HCT116 (cell line): ENCODE measurements at regions not wholly inside any gene's neighbourhood (a gene's known extent, or its start where the extent isn't known, plus 50 kb on each side); places are given as distances from the start of the nearest gene placed in this dataset.

ENCODE experiments used
- ATAC-seq: fragments of 200-7000 bp; cut with Tn5 transposase; 2 replicates; pipeline ENCODE4 v1.9.1; 2020; ENCODE audit warnings: mild to moderate bottlenecking, moderate library complexity
- BruUV-seq: library from RNA; stranded (reverse); fragments of 400-500 nt; replicated peaks from 2 replicates; lab custom pipeline; 2021; lab: Mats Ljungman, UMichigan
- CTCF ChIA-PET: fragments of 300-600 bp; sonication (Branson Sonifier 250); formaldehyde crosslinking; loops from one replicate; lab custom pipeline; 2021; ENCODE audit warnings: antibody characterized with exemption; lab: Charles Lee
- POLR2A ChIA-PET: fragments of 300-600, 350-600 bp; sonication (Branson Sonifier 250); formaldehyde crosslinking; loops from one replicate; lab custom pipeline; 2021; ENCODE audit warnings: antibody characterized with exemption; lab: Charles Lee
- RAD21 ChIA-PET, 2 experiments: fragments of 300-600 bp; sonication (Branson Sonifier 250); formaldehyde crosslinking; loops; one replicate each; lab custom pipeline; 2023; ENCODE audit warnings: low total read pairs in 2 of 2; ENCODE audit not compliant: uncharacterized antibody in 2 of 2, unreplicated experiment in 2 of 2, low non-redundant PET in 1 of 2; lab: Charles Lee
- DNase-seq: peaks from one replicate; pipeline ENCODE4 v3.0.0-alpha.2; 2010; ENCODE audit warnings: low read depth, low spot score
- H2AFZ ChIP-seq: fragments of 200-600 bp; shearing (Covaris generic), sonication (generic); 2 replicates; pipeline ENCODE4 v1.6.1; 2017; ENCODE audit warnings: low read depth, mixed run types, mixed read lengths, antibody characterized with exemption, low read length; ENCODE audit not compliant: poor library complexity, severe bottlenecking
- H3K27ac ChIP-seq: 2 replicates; pipeline ENCODE4 v1.5.1; 2012; ENCODE audit warnings: low read depth, low read length
- H3K27me3 ChIP-seq: fragments of 200-600 bp; sonication (generic); 2 replicates; pipeline ENCODE4 v1.6.1; 2016; ENCODE audit warnings: mixed run types, low read length, mixed read lengths; ENCODE audit not compliant: insufficient read depth
- H3K36me3 ChIP-seq, 2 experiments: fragments of 200-500 bp in 1 of 2; fragments of 200-600 bp in 1 of 2; sonication (Bioruptor generic) in 1 of 2; sonication (generic) in 1 of 2; 2 replicates each; pipeline versions ENCODE4 v1.5.1 to v1.6.1; 2014 to 2016; ENCODE audit warnings: low read length in 2 of 2, inconsistent platforms in 1 of 2, mixed read lengths in 1 of 2, mixed run types in 1 of 2; ENCODE audit not compliant: insufficient read depth in 2 of 2, control insufficient read depth in 1 of 2
- H3K4me1 ChIP-seq, 2 experiments: fragments of 200-600 bp in 1 of 2; sonication (generic) in 1 of 2; 2 replicates each; pipeline versions ENCODE4 v1.5.1 to v1.6.1; 2012 to 2017; ENCODE audit warnings: low read length in 2 of 2, inconsistent platforms in 1 of 2, mild to moderate bottlenecking in 1 of 2, mixed read lengths in 1 of 2, mixed run types in 1 of 2, moderate library complexity in 1 of 2; ENCODE audit not compliant: insufficient read depth in 2 of 2, control insufficient read depth in 1 of 2
- H3K4me2 ChIP-seq: fragments of 200-600 bp; sonication (generic); 2 replicates; pipeline ENCODE4 v1.6.1; 2017; ENCODE audit warnings: mixed run types, low read length, mixed read lengths
- H3K4me3 ChIP-seq, 2 experiments: fragments of 200-600 bp in 1 of 2; sonication (generic) in 1 of 2; replicated peaks in 1 of 2; 2 replicates each; pipeline ENCODE4 v1.5.1; 2011 to 2016; ENCODE audit warnings: low read length in 2 of 2, control low read depth in 1 of 2, low read depth in 1 of 2, mild to moderate bottlenecking in 1 of 2, mixed read lengths in 1 of 2, mixed run types in 1 of 2
- H3K79me2 ChIP-seq: fragments of 200-600 bp; sonication (generic); 2 replicates; pipeline ENCODE4 v1.6.1; 2017; ENCODE audit warnings: mild to moderate bottlenecking, mixed run types, low read length, moderate library complexity, mixed read lengths; ENCODE audit not compliant: insufficient read depth
- H3K9ac ChIP-seq: fragments of 200-600 bp; sonication (generic); 2 replicates; pipeline ENCODE4 v1.6.1; 2016; ENCODE audit warnings: low read length, mixed read lengths
- H3K9me2 ChIP-seq: fragments of 200-600 bp; sonication (generic), shearing (Covaris generic); 2 replicates; pipeline ENCODE4 v1.6.1; 2017; ENCODE audit warnings: mixed run types, mild to moderate bottlenecking, moderate library complexity; ENCODE audit not compliant: insufficient read depth
- H3K9me3 ChIP-seq, 2 experiments: fragments of 200-500 bp in 1 of 2; fragments of 200-600 bp in 1 of 2; sonication (Bioruptor generic) in 1 of 2; sonication (generic) in 1 of 2; 2 replicates each; pipeline ENCODE4 v1.6.1; 2014 to 2017; ENCODE audit warnings: low read length in 2 of 2, mixed read lengths in 2 of 2, inconsistent platforms in 1 of 2, low read depth in 1 of 2, mild to moderate bottlenecking in 1 of 2, mixed run types in 1 of 2, moderate library complexity in 1 of 2; ENCODE audit not compliant: control insufficient read depth in 1 of 2, insufficient read depth in 1 of 2
- H4K20me1 ChIP-seq: fragments of 200-600 bp; sonication (generic), shearing (Covaris generic); 2 replicates; pipeline ENCODE4 v1.6.1; 2017; ENCODE audit warnings: mixed run types, mild to moderate bottlenecking, moderate library complexity; ENCODE audit not compliant: insufficient read depth
- ATF3 ChIP-seq: IDR thresholded peaks from 2 replicates; pipeline ENCODE4 v1.6.1; 2012
- CTCF ChIP-seq, 3 experiments: fragments of 200-600 bp in 1 of 3; sonication (generic) in 1 of 3; IDR thresholded peaks in 2 of 3; conservative IDR thresholded peaks in 1 of 3; 2 replicates each; pipeline ENCODE4 v1.5.1; 2012 to 2017; ENCODE audit warnings: low read depth in 2 of 3, low read length in 2 of 3, antibody characterized with exemption in 1 of 3, borderline replicate concordance in 1 of 3, control low read depth in 1 of 3, mild to moderate bottlenecking in 1 of 3, mixed read lengths in 1 of 3, mixed run types in 1 of 3, moderate library complexity in 1 of 3; ENCODE audit not compliant: insufficient read depth in 1 of 3
- EGR1 ChIP-seq: IDR thresholded peaks from 2 replicates; pipeline ENCODE4 v1.6.1; 2012; ENCODE audit warnings: low read depth
- FOSL1 ChIP-seq: IDR thresholded peaks from 2 replicates; pipeline ENCODE4 v1.6.1; 2012; ENCODE audit warnings: low read depth
- JUND ChIP-seq: IDR thresholded peaks from 2 replicates; pipeline ENCODE4 v1.6.1; 2012
- POLR2AphosphoS5 ChIP-seq: IDR thresholded peaks from 2 replicates; pipeline ENCODE4 v1.6.1; 2011; ENCODE audit warnings: mild to moderate bottlenecking, low read depth, low read length, moderate library complexity
- RAD21 ChIP-seq: IDR thresholded peaks from 2 replicates; pipeline ENCODE4 v1.6.1; 2012; ENCODE audit warnings: low read depth, mild to moderate bottlenecking
- REST ChIP-seq: IDR thresholded peaks from 2 replicates; pipeline ENCODE4 v1.6.1; 2012; ENCODE audit warnings: low read depth
- ZBTB33 ChIP-seq: IDR thresholded peaks from 2 replicates; pipeline ENCODE4 v1.6.1; 2011; ENCODE audit warnings: mild to moderate bottlenecking, low read length, moderate library complexity; ENCODE audit not compliant: insufficient replicate concordance; ENCODE audit errors: extremely low read depth
- ZFX ChIP-seq: fragments of 450-650 bp; IDR thresholded peaks from 2 replicates; pipeline ENCODE4 v1.6.1; 2017
- intact Hi-C: fragments of 100-400 bp; cut with micrococcal nuclease; formaldehyde crosslinking; loops from 2 replicates; pipeline ENCODE4 v1.10.0; 2022

GRCh38 chr20:19886661-19887288, 128.7 kb downstream of the RIN2 start:
- ChIA-PET RAD21 (no interaction called here), POLR2A (no interaction called here), CTCF (interaction anchor here (0.7 to 1.1 kb wide), 2 partner anchors 9 to 90 kb away, joined by 3 read pairs; no protein-coding TSS in a partner anchor)
- Histone ChIP-seq H3K4me2 (no peak overlapping the region), H3K9ac (no peak overlapping the region), H3K9me2 (no peaks in the 10 kb centered on the region), H3K9me3 (no peaks in the 10 kb centered on the region), H2AFZ (no peak overlapping the region), H4K20me1 (no peaks in the 10 kb centered on the region), H3K27ac (no peak overlapping the region), H3K36me3 (no peaks in the 10 kb centered on the region), H3K4me1 (peaks cover 0 to 16% of the 10 kb centered on the region in 2 experiments; a peak in 3 of 4 replicates), H3K79me2 (no peaks in the 10 kb centered on the region), H3K27me3 (no peaks in the 10 kb centered on the region), H3K4me3 (no peak overlapping the region)
- TF ChIP-seq FOSL1: no peak
- no peak for TF ChIP-seq ZFX
- TF ChIP-seq RAD21: peak; percentile 47
- TF ChIP-seq CTCF (IDR thresholded peaks at IDR 0.05 in 2 of 3, conservative IDR thresholded peaks at IDR 0.05 in 1 of 3; ENCODE audit: borderline replicate concordance in 1 of 3, insufficient read depth in 1 of 3, low read depth in 2 of 3, low read length in 2 of 3): peak in 2 of 3 experiments; percentile 17 to 25; a peak in 2 of 6 replicates
- intact Hi-C loops: loop anchor here (10.0 kb wide), 1 partner anchor 102 kb away; no protein-coding TSS in a partner anchor
- ATAC-seq (peak; percentile 47; the same call in 1 of the 2 replicates), DNase-seq (no peak)
- no TSS peak for BruUV-seq

GRCh38 chr20:19887556-19888268, 129.4 kb upstream of the NAA20 start:
- Histone ChIP-seq H3K4me1 (peaks cover 0 to 16% of the 10 kb centered on the region in 2 experiments; a peak in 3 of 4 replicates), H3K4me3 (no peak overlapping the region), H2AFZ (no peak overlapping the region), H3K9me3 (no peaks in the 10 kb centered on the region), H4K20me1 (no peaks in the 10 kb centered on the region), H3K36me3 (no peaks in the 10 kb centered on the region), H3K79me2 (no peaks in the 10 kb centered on the region), H3K27ac (no peak overlapping the region), H3K9me2 (no peaks in the 10 kb centered on the region), H3K27me3 (no peaks in the 10 kb centered on the region), H3K9ac (no peak overlapping the region), H3K4me2 (no peak overlapping the region)
- ChIA-PET POLR2A (no interaction called here), CTCF (no interaction called here), RAD21 (no interaction called here)
- no peak for ATAC-seq
- DNase-seq: no peak
- no TSS peak for BruUV-seq
- intact Hi-C loops: loop anchor here (10.0 kb wide), 1 partner anchor 103 kb away; no protein-coding TSS in a partner anchor
- TF ChIP-seq ZBTB33: no peak
- TF ChIP-seq POLR2AphosphoS5: no peak
- TF ChIP-seq EGR1: no peak
- TF ChIP-seq JUND: no peak
- TF ChIP-seq ATF3: no peak
- no peak for TF ChIP-seq REST
